IMR-90 (cell line): ENCODE measurements at regions not wholly inside any gene's neighbourhood (a gene's known extent, or its start where the extent isn't known, plus 50 kb on each side); places are given as distances from the start of the nearest gene placed in this dataset.

ENCODE experiments used
- CTCF ChIP-seq: conservative IDR thresholded peaks from 2 replicates; pipeline ENCODE4 v1.5.1; 2012; ENCODE audit warnings: mild to moderate bottlenecking, low read depth, low read length, improper control_type of control experiment
- ELK1 ChIP-seq: fragments of 150-350 bp; IDR thresholded peaks from 2 replicates; pipeline ENCODE4 v1.6.1; 2016; ENCODE audit warnings: low read depth, mild to moderate bottlenecking, low read length, moderate library complexity, borderline replicate concordance
- FOS ChIP-seq: fragments of 150-350 bp; IDR thresholded peaks from 2 replicates; pipeline ENCODE4 v1.6.1; 2016; ENCODE audit warnings: low read depth, low read length
- MAFK ChIP-seq: IDR thresholded peaks from 2 replicates; pipeline ENCODE4 v1.6.1; 2012; ENCODE audit warnings: low read depth, low read length, improper control_type of control experiment
- MAZ ChIP-seq: IDR thresholded peaks from 2 replicates; pipeline ENCODE4 v1.6.1; 2012; ENCODE audit warnings: low read depth, mild to moderate bottlenecking, low read length, improper control_type of control experiment, moderate library complexity, borderline replicate concordance
- POLR2A ChIP-seq: IDR thresholded peaks from 2 replicates; pipeline ENCODE4 v1.6.1; 2012; ENCODE audit warnings: mild to moderate bottlenecking, low read depth, low read length

- TF ChIP-seq POLR2A, result no peak
- no peak for TF ChIP-seq MAFK
- no peak for TF ChIP-seq CTCF
- TF ChIP-seq ELK1, result no peak
- no peak for TF ChIP-seq FOS
- no peak for TF ChIP-seq MAZ
Measured at GRCh38 chr16:26863931-26864330, 202.8 kb upstream of the C16orf82 start.
